Ascending aorta (tissue), 2 donors: ENCODE measurements at regions not wholly inside any gene's neighbourhood (a gene's known extent, or its start where the extent isn't known, plus 50 kb on each side); places are given as distances from the start of the nearest gene placed in this dataset.

Experiments
- DNase-seq, 2 donors: peaks; one replicate each; pipeline ENCODE4 v3.0.0-alpha.2; 2019; ENCODE audit warnings: low spot score in 2 of 2
- H3K27ac ChIP-seq, 2 donors: fragments of 200-600 bp; sonication (generic); one replicate each; pipeline ENCODE4 v1.5.1; 2016 to 2017; ENCODE audit warnings: mild to moderate bottlenecking in 1 of 2
- H3K27me3 ChIP-seq: fragments of 200-600 bp; sonication (generic); one replicate; pipeline ENCODE4 v1.5.1; 2017
- H3K36me3 ChIP-seq, 2 donors: fragments of 200-600 bp; sonication (generic); one replicate each; pipeline ENCODE4 v1.5.1; 2016
- H3K4me1 ChIP-seq, 2 donors: fragments of 200-600 bp; sonication (generic); one replicate each; pipeline ENCODE4 v1.5.1; 2016 to 2017; ENCODE audit warnings: mild to moderate bottlenecking in 1 of 2
- H3K4me3 ChIP-seq, 2 donors: fragments of 200-600 bp; sonication (generic); one replicate each; pipeline ENCODE4 v1.5.1; 2016 to 2017; ENCODE audit warnings: mild to moderate bottlenecking in 1 of 2
- H3K9me3 ChIP-seq, 2 donors: fragments of 200-600 bp; sonication (generic); one replicate each; pipeline ENCODE4 v1.5.1; 2016
- CTCF ChIP-seq, 3 experiments: fragments of 200-600 bp in 2 of 3; fragments of 450-650 bp in 1 of 3; sonication (generic) in 2 of 3; IDR thresholded peaks; one replicate each; pipeline ENCODE4 v1.5.1; 2016 to 2019; ENCODE audit warnings: antibody characterized with exemption in 3 of 3, mild to moderate bottlenecking in 1 of 3, moderate library complexity in 1 of 3
- intact Hi-C: fragments of 100-400 bp; cut with DNase I; formaldehyde crosslinking; loops from one replicate; pipeline ENCODE4 v1.15.1; 2023

- Histone ChIP-seq H3K27ac (no peak overlapping the region), H3K4me1 (no peaks in the 10 kb centered on the region), H3K36me3 (no peaks in the 10 kb centered on the region), H3K27me3 (no peaks in the 10 kb centered on the region), H3K4me3 (no peak overlapping the region), H3K9me3 (no peaks in the 10 kb centered on the region)
- DNase-seq = no peak
- no peak for TF ChIP-seq CTCF (IDR thresholded peaks at IDR 0.05)
- intact Hi-C loops = no loop called here
Measured at GRCh38 chr2:238654479-238655197, 193.2 kb upstream of the TWIST2 start.

GRCh38 chr2:238655198-238655860, 192.6 kb upstream of the TWIST2 start:
- Histone ChIP-seq H3K4me3 (no peak overlapping the region), H3K9me3 (no peaks in the 10 kb centered on the region), H3K4me1 (no peaks in the 10 kb centered on the region), H3K36me3 (no peaks in the 10 kb centered on the region), H3K27me3 (no peaks in the 10 kb centered on the region), H3K27ac (no peak overlapping the region)
- no peak for TF ChIP-seq CTCF (IDR thresholded peaks at IDR 0.05)
- DNase-seq = no peak
- intact Hi-C loops = no loop called here

GRCh38 chr2:238655974-238656722, 191.7 kb upstream of the TWIST2 start:
- Histone ChIP-seq H3K27ac (no peak overlapping the region), H3K4me1 (no peaks in the 10 kb centered on the region), H3K4me3 (no peak overlapping the region), H3K27me3 (no peaks in the 10 kb centered on the region), H3K9me3 (no peaks in the 10 kb centered on the region), H3K36me3 (no peaks in the 10 kb centered on the region)
- no peak for TF ChIP-seq CTCF (IDR thresholded peaks at IDR 0.05)
- intact Hi-C loops = no loop called here
- DNase-seq = no peak

GRCh38 chr2:238657132-238658053, 190.5 kb upstream of the TWIST2 start:
- H3K27me3 ChIP-seq = no peaks in the 10 kb centered on the region
- DNase-seq = no peak
- no peak overlapping the region for H3K4me3 ChIP-seq
- H3K27ac ChIP-seq = no peak overlapping the region
- intact Hi-C loops = no loop called here
- TF ChIP-seq CTCF (IDR thresholded peaks at IDR 0.05) = no peak
- no peaks in the 10 kb centered on the region for H3K4me1 ChIP-seq
- H3K9me3 ChIP-seq = peaks cover 0 to 9% of the 10 kb centered on the region in 2 donors
- no peaks in the 10 kb centered on the region for H3K36me3 ChIP-seq

GRCh38 chr2:238658054-238658407, 189.9 kb upstream of the TWIST2 start:
- intact Hi-C loops = no loop called here
- no peaks in the 10 kb centered on the region for H3K36me3 ChIP-seq
- H3K4me1 ChIP-seq = no peaks in the 10 kb centered on the region
- TF ChIP-seq CTCF (IDR thresholded peaks at IDR 0.05) = no peak
- H3K27ac ChIP-seq = no peak overlapping the region
- H3K4me3 ChIP-seq = no peak overlapping the region
- no peak for DNase-seq
- H3K27me3 ChIP-seq = no peaks in the 10 kb centered on the region
- peaks cover 0 to 9% of the 10 kb centered on the region in 2 donors for H3K9me3 ChIP-seq
